Panc1 (cell line): ENCODE measurements at regions not wholly inside any gene's neighbourhood (a gene's known extent, or its start where the extent isn't known, plus 50 kb on each side); places are given as distances from the start of the nearest gene placed in this dataset.

Experiments
- CTCF ChIP-seq: fragments of 450-650 bp; IDR thresholded peaks from 2 replicates; pipeline ENCODE4 v1.5.1; 2017; ENCODE audit warnings: mild to moderate bottlenecking
- POLR2AphosphoS5 ChIP-seq: IDR thresholded peaks from 2 replicates; pipeline ENCODE4 v1.6.1; 2012; ENCODE audit warnings: mild to moderate bottlenecking, low read depth, low read length, moderate library complexity
- SIN3A ChIP-seq: IDR thresholded peaks from 2 replicates; pipeline ENCODE4 v1.6.1; 2012; ENCODE audit warnings: low read depth, mild to moderate bottlenecking, low read length, moderate library complexity, borderline replicate concordance; ENCODE audit not compliant: insufficient read depth
- TCF7L2 ChIP-seq: IDR thresholded peaks from 2 replicates; pipeline ENCODE4 v1.6.1; 2011; ENCODE audit warnings: mild to moderate bottlenecking, low read depth, low read length, inconsistent platforms
- TF ChIP-seq, protein P1 (sequence below), 2 experiments: IDR thresholded peaks; 2 replicates each; pipeline ENCODE4 v1.6.1; 2011 to 2012; ENCODE audit warnings: low read depth in 2 of 2, control low read depth in 1 of 2, low read length in 1 of 2, mild to moderate bottlenecking in 1 of 2, moderate library complexity in 1 of 2; ENCODE audit not compliant: insufficient read depth in 1 of 2

GRCh38 chr2:212906620-212907019 is 244.8 kb downstream of the IKZF2 start:
- no peak for TF ChIP-seq POLR2AphosphoS5
- TF ChIP-seq, protein P1, sequence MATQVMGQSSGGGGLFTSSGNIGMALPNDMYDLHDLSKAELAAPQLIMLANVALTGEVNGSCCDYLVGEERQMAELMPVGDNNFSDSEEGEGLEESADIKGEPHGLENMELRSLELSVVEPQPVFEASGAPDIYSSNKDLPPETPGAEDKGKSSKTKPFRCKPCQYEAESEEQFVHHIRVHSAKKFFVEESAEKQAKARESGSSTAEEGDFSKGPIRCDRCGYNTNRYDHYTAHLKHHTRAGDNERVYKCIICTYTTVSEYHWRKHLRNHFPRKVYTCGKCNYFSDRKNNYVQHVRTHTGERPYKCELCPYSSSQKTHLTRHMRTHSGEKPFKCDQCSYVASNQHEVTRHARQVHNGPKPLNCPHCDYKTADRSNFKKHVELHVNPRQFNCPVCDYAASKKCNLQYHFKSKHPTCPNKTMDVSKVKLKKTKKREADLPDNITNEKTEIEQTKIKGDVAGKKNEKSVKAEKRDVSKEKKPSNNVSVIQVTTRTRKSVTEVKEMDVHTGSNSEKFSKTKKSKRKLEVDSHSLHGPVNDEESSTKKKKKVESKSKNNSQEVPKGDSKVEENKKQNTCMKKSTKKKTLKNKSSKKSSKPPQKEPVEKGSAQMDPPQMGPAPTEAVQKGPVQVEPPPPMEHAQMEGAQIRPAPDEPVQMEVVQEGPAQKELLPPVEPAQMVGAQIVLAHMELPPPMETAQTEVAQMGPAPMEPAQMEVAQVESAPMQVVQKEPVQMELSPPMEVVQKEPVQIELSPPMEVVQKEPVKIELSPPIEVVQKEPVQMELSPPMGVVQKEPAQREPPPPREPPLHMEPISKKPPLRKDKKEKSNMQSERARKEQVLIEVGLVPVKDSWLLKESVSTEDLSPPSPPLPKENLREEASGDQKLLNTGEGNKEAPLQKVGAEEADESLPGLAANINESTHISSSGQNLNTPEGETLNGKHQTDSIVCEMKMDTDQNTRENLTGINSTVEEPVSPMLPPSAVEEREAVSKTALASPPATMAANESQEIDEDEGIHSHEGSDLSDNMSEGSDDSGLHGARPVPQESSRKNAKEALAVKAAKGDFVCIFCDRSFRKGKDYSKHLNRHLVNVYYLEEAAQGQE (IDR thresholded peaks at IDR 0.05; ENCODE audit: insufficient read depth in 1 of 2, low read depth in 2 of 2, low read length in 1 of 2) = no peak
- no peak for TF ChIP-seq CTCF
- no peak for TF ChIP-seq TCF7L2
- TF ChIP-seq SIN3A = no peak
